NCI-H2081 treated with DMSO at 0.1 percent for 48 hours (cell line): ENCODE measurements at regions not wholly inside any gene's neighbourhood (a gene's known extent, or its start where the extent isn't known, plus 50 kb on each side); places are given as distances from the start of the nearest gene placed in this dataset.
"Not testable (repeated sequence)": the region's sequence is repeated elsewhere in the genome, so short reads cannot be mapped to it uniquely, and the experiment has no call there.

Source experiments
- DNase-seq: peaks from one replicate; lab custom pipeline; 2025; lab: John Stamatoyannopoulos, UW

GRCh38 chr2:117199511-117199910, 615.0 kb upstream of the DDX18 start:
- DNase-seq, result no peak

GRCh38 chr2:117212562-117212961, 601.9 kb upstream of the DDX18 start:
- no peak for DNase-seq

GRCh38 chr2:117217145-117217544, 597.3 kb upstream of the DDX18 start:
- no peak for DNase-seq

- no peak for DNase-seq
Measured at GRCh38 chr2:117222809-117223208, 591.7 kb upstream of the DDX18 start.

GRCh38 chr2:117232305-117232704, 582.2 kb upstream of the DDX18 start:
- DNase-seq, result no peak

- DNase-seq, result no peak
Measured at GRCh38 chr2:117257362-117257761, 557.1 kb upstream of the DDX18 start.

- DNase-seq, result no peak
Measured at GRCh38 chr2:117269574-117269973, 544.9 kb upstream of the DDX18 start.

GRCh38 chr2:117271631-117272030, 542.9 kb upstream of the DDX18 start:
- no peak for DNase-seq

- no peak for DNase-seq
Measured at GRCh38 chr2:117273009-117273671, 541.4 kb upstream of the DDX18 start.

GRCh38 chr2:117293012-117293411, 521.5 kb upstream of the DDX18 start:
- DNase-seq, result no peak

GRCh38 chr2:117299451-117299850, 515.0 kb upstream of the DDX18 start:
- no peak for DNase-seq

GRCh38 chr2:117308861-117309770, 505.4 kb upstream of the DDX18 start:
- DNase-seq, result no peak

GRCh38 chr2:117321816-117322215, 492.7 kb upstream of the DDX18 start:
- no peak for DNase-seq

- DNase-seq, result no peak
Measured at GRCh38 chr2:117323331-117323730, 491.2 kb upstream of the DDX18 start.

- DNase-seq, result no peak
Measured at GRCh38 chr2:117330641-117331040, 483.9 kb upstream of the DDX18 start.

- no peak for DNase-seq
Measured at GRCh38 chr2:117335967-117336366, 478.5 kb upstream of the DDX18 start.

GRCh38 chr2:117336496-117336895, 478.0 kb upstream of the DDX18 start:
- DNase-seq, result no peak

- not testable (repeated sequence) for DNase-seq
Measured at GRCh38 chr2:117337981-117338380, 476.5 kb upstream of the DDX18 start.

GRCh38 chr2:117339980-117340379, 474.5 kb upstream of the DDX18 start:
- DNase-seq, result no peak

- DNase-seq, result no peak
Measured at GRCh38 chr2:117341690-117342089, 472.8 kb upstream of the DDX18 start.

- DNase-seq, result no peak
Measured at GRCh38 chr2:117342415-117342814, 472.1 kb upstream of the DDX18 start.

GRCh38 chr2:117349687-117350086, 464.8 kb upstream of the DDX18 start:
- DNase-seq, result no peak

GRCh38 chr2:117351396-117351795, 463.1 kb upstream of the DDX18 start:
- no peak for DNase-seq
